ENCODE measurements at regions not wholly inside any gene's neighbourhood (a gene's known extent, or its start where the extent isn't known, plus 50 kb on each side); places are given as distances from the start of the nearest gene placed in this dataset.
"Not testable (repeated sequence)": the region's sequence is repeated elsewhere in the genome, so short reads cannot be mapped to it uniquely, and the experiment has no call there.

GRCh38 chr11:12599408-12600143 is 74.6 kb upstream of the TEAD1 start:
- DNase-seq (ENCODE audit: extremely low spot score): peak; percentile 57
- ChIA-PET POLR2A (no interaction called here), CTCF (interaction anchor here (0.6 to 4.1 kb wide), 27 partner anchors 9 to 308 kb away, joined by 3 to 83 read pairs (median 4); no protein-coding TSS in a partner anchor)
- TF ChIP-seq, protein P1, sequence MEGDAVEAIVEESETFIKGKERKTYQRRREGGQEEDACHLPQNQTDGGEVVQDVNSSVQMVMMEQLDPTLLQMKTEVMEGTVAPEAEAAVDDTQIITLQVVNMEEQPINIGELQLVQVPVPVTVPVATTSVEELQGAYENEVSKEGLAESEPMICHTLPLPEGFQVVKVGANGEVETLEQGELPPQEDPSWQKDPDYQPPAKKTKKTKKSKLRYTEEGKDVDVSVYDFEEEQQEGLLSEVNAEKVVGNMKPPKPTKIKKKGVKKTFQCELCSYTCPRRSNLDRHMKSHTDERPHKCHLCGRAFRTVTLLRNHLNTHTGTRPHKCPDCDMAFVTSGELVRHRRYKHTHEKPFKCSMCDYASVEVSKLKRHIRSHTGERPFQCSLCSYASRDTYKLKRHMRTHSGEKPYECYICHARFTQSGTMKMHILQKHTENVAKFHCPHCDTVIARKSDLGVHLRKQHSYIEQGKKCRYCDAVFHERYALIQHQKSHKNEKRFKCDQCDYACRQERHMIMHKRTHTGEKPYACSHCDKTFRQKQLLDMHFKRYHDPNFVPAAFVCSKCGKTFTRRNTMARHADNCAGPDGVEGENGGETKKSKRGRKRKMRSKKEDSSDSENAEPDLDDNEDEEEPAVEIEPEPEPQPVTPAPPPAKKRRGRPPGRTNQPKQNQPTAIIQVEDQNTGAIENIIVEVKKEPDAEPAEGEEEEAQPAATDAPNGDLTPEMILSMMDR (IDR thresholded peaks at IDR 0.05; ENCODE audit: control extremely low read depth, extremely low read depth, low read depth, missing control alignments): peak; percentile 84

DNA sequence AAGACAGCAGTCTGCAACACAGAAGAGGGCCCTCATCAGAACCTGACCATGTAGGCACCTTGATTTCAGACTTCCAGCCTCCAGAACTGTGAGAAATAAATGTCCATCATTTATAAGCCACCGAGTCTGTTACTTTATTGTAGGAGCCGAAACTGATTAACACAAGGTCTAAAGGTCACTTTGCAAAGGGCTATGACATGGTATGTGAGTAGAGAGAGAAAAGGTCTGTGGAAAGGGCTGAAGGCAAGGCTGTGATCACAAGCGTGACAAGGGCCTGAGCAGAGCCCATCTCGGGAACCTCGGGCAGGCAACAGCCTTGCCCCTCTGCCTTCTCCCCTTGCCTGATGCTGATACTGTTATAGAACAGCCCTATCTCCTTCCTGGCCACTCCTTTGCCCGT is 73.4 kb upstream of the TEAD1 start:
- CTCF ChIA-PET: interaction anchor here (1.3 to 4.1 kb wide), 5 partner anchors 10 to 302 kb away, joined by 3 to 83 read pairs (median 16); no protein-coding TSS in a partner anchor

DNA sequence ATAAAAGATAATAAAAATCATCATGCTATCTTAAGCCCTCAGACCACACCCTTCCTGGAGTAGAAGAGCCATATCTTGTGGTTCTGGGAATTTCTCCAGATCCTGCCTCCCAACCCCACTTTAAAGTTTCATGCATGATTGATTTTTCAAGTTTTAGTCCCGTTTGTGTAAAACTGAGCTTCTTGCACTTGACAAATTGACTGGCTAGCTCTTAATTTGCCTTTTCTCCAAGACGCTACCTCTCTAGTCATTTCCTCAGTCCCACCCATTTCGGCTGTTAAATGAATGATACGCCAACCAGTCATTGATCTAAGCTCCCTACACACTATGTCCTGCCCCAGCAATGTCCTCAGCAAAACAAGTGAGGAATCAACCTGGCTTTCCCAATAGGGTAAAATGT is 71.8 kb upstream of the TEAD1 start:
- no peak for DNase-seq (ENCODE audit: extremely low spot score)
- TF ChIP-seq, protein P1 (IDR thresholded peaks at IDR 0.05; ENCODE audit: control extremely low read depth, extremely low read depth, low read depth, missing control alignments): no peak
- ChIA-PET CTCF (interaction anchor here (1.0 kb wide), 1 partner anchor 286 kb away, joined by 5 read pairs; no protein-coding TSS in a partner anchor), POLR2A (no interaction called here)

More for the DNA sequence above, 73.4 kb upstream of the TEAD1 start:
- TF ChIP-seq, protein P1 (IDR thresholded peaks at IDR 0.05; ENCODE audit: control extremely low read depth, extremely low read depth, low read depth, missing control alignments): no peak
- no peak for DNase-seq (ENCODE audit: extremely low spot score)
- POLR2A ChIA-PET: no interaction called here

DNA sequence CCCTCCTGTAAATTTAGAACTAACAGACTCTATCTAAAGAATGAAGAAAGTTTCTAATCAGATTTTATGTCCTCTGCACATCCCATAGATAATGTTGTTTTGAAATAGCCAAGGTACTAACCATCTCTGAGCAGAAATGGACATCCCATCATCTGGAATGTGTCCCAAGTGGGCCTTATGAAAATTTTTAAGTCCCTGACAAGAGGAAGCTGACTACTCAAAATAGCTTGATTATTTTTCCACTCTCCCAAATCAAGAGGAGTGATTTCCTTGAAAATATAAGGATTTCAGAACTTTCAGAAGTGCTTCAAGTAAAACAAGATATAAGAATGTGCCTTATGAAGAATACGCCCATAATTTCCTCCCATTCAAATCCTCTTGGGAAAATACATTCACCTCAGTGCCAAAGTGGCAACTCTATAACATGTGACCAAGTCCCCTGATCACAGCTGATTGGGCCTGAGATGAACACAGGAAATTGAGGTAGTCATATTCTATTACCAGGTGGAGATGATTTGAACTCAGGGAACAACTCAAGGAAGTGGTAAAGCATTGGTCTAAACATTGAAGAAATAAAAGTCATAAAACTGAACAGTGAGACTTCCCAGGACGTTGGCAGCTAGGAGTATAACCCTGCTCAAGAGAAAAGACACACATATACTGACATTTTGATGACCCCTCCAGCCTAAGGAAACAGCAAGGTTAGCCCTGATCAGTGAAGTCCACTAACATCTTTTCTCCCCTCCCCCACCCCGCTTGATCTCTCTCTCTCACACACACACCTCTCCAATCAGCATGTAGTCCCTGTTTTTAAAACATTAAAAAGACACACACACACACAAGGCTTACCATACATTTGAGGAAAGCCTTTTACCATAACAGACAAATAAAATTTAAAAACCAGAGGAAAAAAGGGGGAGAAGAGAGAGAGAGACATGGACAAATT is 70.8 kb upstream of the TEAD1 start:
- ChIA-PET POLR2A (no interaction called here), CTCF (no interaction called here)
- TF ChIP-seq, protein P1 (IDR thresholded peaks at IDR 0.05; ENCODE audit: control extremely low read depth, extremely low read depth, low read depth, missing control alignments): no peak
- no peak for DNase-seq (ENCODE audit: extremely low spot score)

- ChIA-PET POLR2A (no interaction called here), CTCF (interaction anchor here (1.5 kb wide), 1 partner anchor 14 kb away, joined by 6 read pairs; no protein-coding TSS in a partner anchor)
- DNase-seq (ENCODE audit: extremely low spot score): no peak
- TF ChIP-seq, protein P1 (IDR thresholded peaks at IDR 0.05; ENCODE audit: control extremely low read depth, extremely low read depth, low read depth, missing control alignments): no peak
Observed at GRCh38 chr11:12604557-12605153, 69.6 kb upstream of the TEAD1 start.

DNA sequence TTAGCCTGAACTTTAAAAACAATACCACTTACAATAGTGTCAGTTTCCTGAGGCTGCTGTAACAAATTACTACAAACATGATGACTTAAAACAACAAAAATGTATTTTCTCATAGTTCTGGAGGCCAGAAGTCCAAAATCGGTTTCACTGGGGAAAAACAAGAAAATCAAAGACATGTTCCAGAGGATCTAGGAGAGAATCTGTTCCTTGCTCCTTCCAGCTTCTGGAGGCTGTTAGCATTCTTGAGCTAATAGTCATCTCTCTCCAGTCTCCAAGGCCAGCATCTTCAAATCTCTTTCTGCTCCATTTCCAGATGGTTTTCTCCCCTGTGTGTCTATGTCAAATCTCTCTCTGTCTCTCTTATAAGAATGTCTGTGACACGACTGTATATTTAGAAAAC is 67.6 kb upstream of the TEAD1 start:
- ChIA-PET CTCF (no interaction called here), POLR2A (no interaction called here)
- no peak for DNase-seq (ENCODE audit: extremely low spot score)
- TF ChIP-seq, protein P1 (IDR thresholded peaks at IDR 0.05; ENCODE audit: control extremely low read depth, extremely low read depth, low read depth, missing control alignments): no peak

- DNase-seq (ENCODE audit: extremely low spot score); POLR2A ChIA-PET: not testable (repeated sequence)
- CTCF ChIA-PET: interaction anchor here (2.4 kb wide), 1 partner anchor 9 kb away, joined by 13 read pairs; no protein-coding TSS in a partner anchor
Observed at GRCh38 chr11:12608678-12609077, 65.5 kb upstream of the TEAD1 start.

All from GM10248 (cell line).